Endothelial cell of umbilical vein (primary cell): ENCODE measurements at regions not wholly inside any gene's neighbourhood (a gene's known extent, or its start where the extent isn't known, plus 50 kb on each side); places are given as distances from the start of the nearest gene placed in this dataset.

Experiments used
- BruUV-seq: library from RNA; stranded (reverse); fragments of 400-500 nt; replicated peaks from 2 replicates; lab custom pipeline; 2021; lab: Mats Ljungman, UMichigan
- CTCF ChIA-PET: fragments of 300-600, 350-600 bp; sonication (Branson Sonifier 250); formaldehyde crosslinking; loops from one replicate; lab custom pipeline; 2021; ENCODE audit warnings: antibody characterized with exemption, inconsistent platforms; lab: Charles Lee
- POLR2A ChIA-PET: fragments of 300-600, 350-600 bp; sonication (Branson Sonifier 250); formaldehyde crosslinking; loops from one replicate; lab custom pipeline; 2021; ENCODE audit warnings: antibody characterized with exemption, inconsistent platforms; lab: Charles Lee
- DNase-seq: peaks from one replicate; pipeline ENCODE4 v3.0.0-alpha.2; 2011; ENCODE audit warnings: low read depth, low spot score
- FAIRE-seq: peaks from 2 replicates; lab custom pipeline; 2011; peaks lifted over from hg19 to GRCh38; lab: Jason Lieb, UNC
- H2AFZ ChIP-seq: 2 replicates; pipeline ENCODE4 v1.6.0; 2012; ENCODE audit warnings: low read depth, low read length, control low read depth, inconsistent platforms
- H3K27ac ChIP-seq: 2 replicates; pipeline ENCODE4 v1.5.1; 2011; ENCODE audit warnings: low read depth, mild to moderate bottlenecking, control low read depth, low read length, moderate library complexity; ENCODE audit not compliant: insufficient read depth
- H3K27me3 ChIP-seq, 2 experiments: 2 replicates each; pipeline versions ENCODE4 v1.6.0 to v1.6.1; 2011; ENCODE audit warnings: low read length in 2 of 2, mixed read lengths in 1 of 2; ENCODE audit not compliant: control insufficient read depth in 2 of 2, insufficient read depth in 2 of 2
- H3K36me3 ChIP-seq, 2 experiments: 2 replicates in 1 of 2; 3 replicates in 1 of 2; pipeline ENCODE4 v1.5.1; 2011; ENCODE audit warnings: low read length in 2 of 2, mild to moderate bottlenecking in 1 of 2, moderate library complexity in 1 of 2; ENCODE audit not compliant: control insufficient read depth in 2 of 2, insufficient read depth in 2 of 2; ENCODE audit errors: extremely low read depth in 1 of 2
- H3K4me1 ChIP-seq: 3 replicates; pipeline ENCODE4 v1.5.1; 2011; ENCODE audit warnings: mild to moderate bottlenecking, low read length; ENCODE audit not compliant: control insufficient read depth, insufficient read depth; ENCODE audit errors: extremely low read depth
- H3K4me2 ChIP-seq: 2 replicates; pipeline ENCODE4 v1.6.1; 2011; ENCODE audit warnings: low read length, control low read depth, mixed read lengths; ENCODE audit not compliant: insufficient read depth
- H3K4me3 ChIP-seq, 3 experiments: fragments of 200-600 bp in 1 of 3; sonication (generic), shearing (Covaris generic) in 1 of 3; replicated peaks in 1 of 3; 2 replicates each; pipeline ENCODE4 v1.5.1; 2011 to 2016; ENCODE audit warnings: control low read depth in 3 of 3, low read length in 3 of 3, mild to moderate bottlenecking in 2 of 3, inconsistent platforms in 1 of 3, low read depth in 1 of 3, moderate library complexity in 1 of 3; ENCODE audit not compliant: insufficient read depth in 1 of 3
- H3K79me2 ChIP-seq: 2 replicates; pipeline ENCODE4 v1.6.0; 2012; ENCODE audit warnings: low read length, inconsistent platforms; ENCODE audit not compliant: control insufficient read depth, insufficient read depth
- H3K9ac ChIP-seq: replicated peaks from 2 replicates; pipeline ENCODE3; 2011; ENCODE audit warnings: low read length, control low read depth; ENCODE audit not compliant: insufficient read depth; ENCODE audit errors: extremely low read depth
- H3K9me1 ChIP-seq: replicated peaks from 3 replicates; pipeline ENCODE4 v1.6.0; 2011; ENCODE audit warnings: mild to moderate bottlenecking, low read length; ENCODE audit not compliant: control insufficient read depth, insufficient read depth; ENCODE audit errors: extremely low read depth
- H3K9me3 ChIP-seq: replicated peaks from 2 replicates; pipeline ENCODE4 v1.5.1; 2012; ENCODE audit warnings: low read length, inconsistent platforms; ENCODE audit not compliant: control insufficient read depth, insufficient read depth
- H4K20me1 ChIP-seq: replicated peaks from 2 replicates; pipeline ENCODE3; 2011; ENCODE audit warnings: mild to moderate bottlenecking, low read length; ENCODE audit not compliant: control insufficient read depth, insufficient read depth; ENCODE audit errors: extremely low read depth
- CTCF ChIP-seq, 2 donors: IDR thresholded peaks; 1 replicate in 1 of 2; 2 replicates in 1 of 2; pipeline ENCODE4 v1.5.1; 2011; ENCODE audit warnings: low read length in 2 of 2, mild to moderate bottlenecking in 2 of 2, moderate library complexity in 2 of 2, control low read depth in 1 of 2, inconsistent platforms in 1 of 2, low read depth in 1 of 2; ENCODE audit not compliant: insufficient read depth in 1 of 2; ENCODE audit errors: extremely low read depth in 1 of 2
- EZH2 ChIP-seq: IDR thresholded peaks from 2 replicates; pipeline ENCODE4 v1.6.1; 2012; ENCODE audit warnings: borderline replicate concordance, low read depth, mild to moderate bottlenecking, moderate library complexity, low read length, inconsistent platforms; ENCODE audit not compliant: severe bottlenecking
- FOS ChIP-seq: IDR thresholded peaks from 2 replicates; pipeline ENCODE4 v1.6.1; 2011; ENCODE audit warnings: mild to moderate bottlenecking, low read length, moderate library complexity, borderline replicate concordance; ENCODE audit not compliant: insufficient read depth
- GATA2 ChIP-seq: IDR thresholded peaks from 2 replicates; pipeline ENCODE4 v1.7.0; 2011; ENCODE audit warnings: low read depth, mild to moderate bottlenecking, moderate library complexity, mixed read lengths, low read length; ENCODE audit not compliant: insufficient read length, insufficient read depth
- JUN ChIP-seq: IDR thresholded peaks from 2 replicates; pipeline ENCODE4 v1.6.1; 2011; ENCODE audit warnings: borderline replicate concordance, low read depth; ENCODE audit not compliant: insufficient read length, insufficient read depth
- MAX ChIP-seq: IDR thresholded peaks from 2 replicates; pipeline ENCODE4 v1.6.1; 2011; ENCODE audit not compliant: insufficient read depth, insufficient read length
- MYC ChIP-seq: IDR thresholded peaks from one replicate; pipeline ENCODE4 v1.6.1; 2011; ENCODE audit warnings: mild to moderate bottlenecking, low read depth, low read length
- POLR2A ChIP-seq: IDR thresholded peaks from 2 replicates; pipeline ENCODE4 v1.6.1; 2012; ENCODE audit warnings: low read depth, mild to moderate bottlenecking, control low read depth, low read length
- POLR2AphosphoS5 ChIP-seq: IDR thresholded peaks from 2 replicates; pipeline ENCODE4 v1.6.1; 2012; ENCODE audit warnings: low read depth, mild to moderate bottlenecking, control low read depth, low read length, moderate library complexity; ENCODE audit not compliant: insufficient read depth
- dilution Hi-C: fragments of 300-500 bp; cut with MboI; formaldehyde crosslinking; loops from one replicate; pipeline ENCODE4 v1.15.0; 2019; ENCODE audit warnings: low sequenced_read_pairs; ENCODE audit not compliant: extremely low pct_ligation_motif_present
- intact Hi-C: fragments of 100-400 bp; cut with micrococcal nuclease; formaldehyde crosslinking; loops from one replicate; pipeline ENCODE4 v1.10.0; 2022

DNA sequence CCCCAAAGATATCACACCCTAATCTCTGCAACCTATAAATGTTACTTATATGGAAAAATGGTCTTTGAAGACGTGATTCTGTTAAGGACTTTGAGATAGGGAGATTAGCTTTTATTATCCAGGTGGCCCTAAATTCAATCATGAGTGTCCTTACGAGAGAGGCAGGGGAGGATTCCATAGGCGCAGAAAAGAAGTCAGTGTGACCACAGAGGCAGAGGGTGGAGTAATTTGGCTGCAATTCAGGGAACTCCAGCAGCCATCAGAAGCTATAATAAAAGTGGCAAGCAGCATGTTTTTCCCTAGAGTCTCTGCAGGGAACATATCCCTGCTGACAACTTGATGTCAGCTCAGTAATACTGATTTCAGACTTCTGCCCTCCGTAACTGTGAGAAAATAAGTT, 315.2 kb upstream of the ROBO2 start:
- no peaks in the 10 kb centered on the region for H3K79me2 ChIP-seq
- intact Hi-C loops (no loop called here), dilution Hi-C loops (no loop called here)
- no peak overlapping the region for H2AFZ ChIP-seq
- H3K4me2 ChIP-seq = no peak overlapping the region
- ChIA-PET CTCF (no interaction called here), POLR2A (no interaction called here)
- FAIRE-seq (no peak), DNase-seq (no peak)
- no peaks in the 10 kb centered on the region for H3K36me3 ChIP-seq
- no peak overlapping the region for H3K9ac ChIP-seq
- H3K4me1 ChIP-seq = no peaks in the 10 kb centered on the region
- no peak overlapping the region for H3K4me3 ChIP-seq
- H3K9me3 ChIP-seq = peaks cover 2% of the 10 kb centered on the region
- no peak overlapping the region for H3K27ac ChIP-seq
- TF ChIP-seq EZH2 = no peak
- no peak for TF ChIP-seq CTCF (IDR thresholded peaks at IDR 0.05; ENCODE audit: extremely low read depth in 1 of 2, insufficient read depth in 1 of 2, low read depth in 1 of 2, low read length in 2 of 2)
- no peak for TF ChIP-seq GATA2
- no peak for TF ChIP-seq POLR2A
- H4K20me1 ChIP-seq = no peaks in the 10 kb centered on the region
- no TSS peak for BruUV-seq
- H3K27me3 ChIP-seq = no peaks in the 10 kb centered on the region
- H3K9me1 ChIP-seq = no peaks in the 10 kb centered on the region

GRCh38 chr3:76726034-76726433, 313.9 kb upstream of the ROBO2 start:
- no peaks in the 10 kb centered on the region for H3K4me1 ChIP-seq
- dilution Hi-C loops = no loop called here
- ChIA-PET POLR2A (no interaction called here), CTCF (no interaction called here)
- no TSS peak for BruUV-seq
- no peak overlapping the region for H3K9ac ChIP-seq
- no peak overlapping the region for H3K27ac ChIP-seq
- no peak overlapping the region for H3K4me2 ChIP-seq
- no peaks in the 10 kb centered on the region for H3K36me3 ChIP-seq
- no peak for FAIRE-seq
- no peaks in the 10 kb centered on the region for H3K9me1 ChIP-seq
- no peak overlapping the region for H2AFZ ChIP-seq
- intact Hi-C loops = no loop called here
- H3K4me3 ChIP-seq = no peak overlapping the region
- DNase-seq = no peak
- no peaks in the 10 kb centered on the region for H3K79me2 ChIP-seq
- no peaks in the 10 kb centered on the region for H3K27me3 ChIP-seq
- TF ChIP-seq JUN (no peak), FOS (no peak), CTCF (IDR thresholded peaks at IDR 0.05; ENCODE audit: extremely low read depth in 1 of 2, insufficient read depth in 1 of 2, low read depth in 1 of 2, low read length in 2 of 2) (no peak), POLR2AphosphoS5 (no peak), EZH2 (no peak), MYC (no peak), MAX (no peak), POLR2A (no peak), GATA2 (no peak)
- peaks cover 2% of the 10 kb centered on the region for H3K9me3 ChIP-seq
- no peaks in the 10 kb centered on the region for H4K20me1 ChIP-seq
